ENCODE measurements at regions not wholly inside any gene's neighbourhood (a gene's known extent, or its start where the extent isn't known, plus 50 kb on each side); places are given as distances from the start of the nearest gene placed in this dataset.

DNA sequence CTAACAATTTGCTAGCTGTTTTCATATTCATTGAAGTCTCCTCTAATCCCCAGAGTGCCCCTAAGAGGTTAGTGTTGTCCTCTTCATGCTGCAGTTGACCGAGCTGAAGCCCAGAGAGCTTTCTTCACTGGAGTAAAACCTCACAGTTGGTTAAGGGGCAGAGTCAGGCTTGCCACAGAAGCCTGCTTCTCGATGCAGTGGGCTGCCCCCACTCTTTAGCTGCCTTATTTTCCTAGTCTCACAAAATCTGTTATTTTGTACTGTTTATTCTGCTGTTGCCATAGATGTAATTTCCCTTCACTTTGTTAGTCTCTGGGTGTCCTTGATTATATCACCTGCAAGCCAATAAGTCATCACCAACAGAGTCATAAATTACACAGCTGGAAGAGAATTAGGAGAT lies 56.3 kb upstream of the ZPBP start:
- H3K4me3 Mint-ChIP-seq = no peak overlapping the region
- peak overlapping the region; percentile 78 for H3K27ac Mint-ChIP-seq
- peaks cover 56% of the 10 kb centered on the region for H3K4me1 Mint-ChIP-seq
- peaks cover 4% of the 10 kb centered on the region for H3K9me3 Mint-ChIP-seq
- intact Hi-C loops (cut with micrococcal nuclease) = loop anchor here (2.0 kb wide), 2 partner anchors 167 to 247 kb away; no protein-coding TSS in a partner anchor
- DNase-seq = peak; percentile 67
- no peaks in the 10 kb centered on the region for H3K36me3 Mint-ChIP-seq (ENCODE audit: low read depth)
- no peaks in the 10 kb centered on the region for H3K27me3 Mint-ChIP-seq

DNA sequence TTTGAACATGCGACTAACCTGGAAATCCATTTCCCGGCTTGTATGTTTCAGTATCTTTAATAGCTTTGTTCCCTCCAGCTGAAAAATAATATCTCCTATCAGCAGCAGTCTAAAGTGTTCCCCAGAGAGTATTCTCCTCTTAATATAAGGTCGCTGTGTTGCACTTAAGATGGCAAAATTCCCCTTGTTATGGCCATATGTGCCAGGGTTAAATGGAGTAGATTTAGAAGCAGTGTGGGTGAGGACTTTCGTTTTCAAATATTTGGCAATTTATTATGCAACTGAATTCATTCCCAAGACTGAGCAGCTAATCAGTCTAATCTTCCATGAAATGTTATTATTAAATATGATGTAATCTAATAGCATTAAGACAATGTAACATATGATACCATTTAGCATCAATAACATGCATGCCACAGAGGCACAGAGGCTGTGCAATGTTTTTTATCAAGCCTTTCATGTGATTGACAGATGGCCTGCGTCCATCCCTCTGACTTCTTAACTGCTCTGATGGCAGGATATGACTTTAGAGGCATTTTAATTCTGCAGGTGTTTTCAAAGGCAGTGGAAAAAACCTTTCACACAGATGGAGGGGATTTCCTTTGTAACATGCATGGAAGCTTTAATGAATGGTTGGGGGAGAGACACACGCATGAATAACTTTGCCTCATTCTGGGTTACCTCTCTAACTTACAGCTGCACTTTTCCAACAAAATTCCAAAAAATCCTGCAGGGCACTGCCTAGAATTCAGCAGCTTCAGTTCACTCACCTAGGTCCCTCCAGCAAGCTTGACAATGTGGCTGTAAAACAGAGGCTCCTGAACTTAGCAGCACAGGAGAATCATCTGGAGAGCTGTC lies 55.1 kb upstream of the ZPBP start:
- Mint-ChIP-seq H3K36me3 (ENCODE audit: low read depth) (no peaks in the 10 kb centered on the region), H3K27ac (peak overlapping the region; percentile 81), H3K4me3 (peak overlapping the region; percentile 40), H3K4me1 (peaks cover 61% of the 10 kb centered on the region), H3K9me3 (no peaks in the 10 kb centered on the region), H3K27me3 (no peaks in the 10 kb centered on the region)
- peak; percentile 81 for DNase-seq
- intact Hi-C loops (cut with micrococcal nuclease) = loop anchor here (1.0 to 2.0 kb wide), 3 partner anchors 8 to 249 kb away; no protein-coding TSS in a partner anchor

DNA sequence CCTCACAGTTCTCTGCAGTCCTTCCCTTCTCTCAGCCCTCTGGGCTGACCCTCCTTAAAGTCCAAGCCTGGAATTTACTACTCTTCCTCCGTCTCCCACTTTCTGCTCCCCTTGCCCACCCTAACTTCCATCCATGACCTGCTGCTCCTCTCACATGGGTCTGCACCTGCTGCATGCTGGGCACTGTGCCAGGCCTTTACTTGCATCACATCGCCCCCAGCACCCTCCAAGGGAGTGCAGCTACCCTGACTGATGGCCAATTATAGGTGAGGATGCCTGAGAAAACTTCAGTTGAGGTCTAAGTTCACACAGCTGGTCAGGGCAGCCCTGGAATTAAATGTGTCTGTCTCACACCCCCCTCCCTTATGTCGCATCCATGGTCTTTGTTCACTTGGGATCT lies 53.6 kb upstream of the ZPBP start:
- H3K4me3 Mint-ChIP-seq = no peak overlapping the region
- no peaks in the 10 kb centered on the region for H3K27me3 Mint-ChIP-seq
- peak overlapping the region; percentile 70 for H3K27ac Mint-ChIP-seq
- H3K9me3 Mint-ChIP-seq = no peaks in the 10 kb centered on the region
- intact Hi-C loops (cut with micrococcal nuclease) = no loop called here
- DNase-seq = peak; percentile 51
- peaks cover 61% of the 10 kb centered on the region for H3K4me1 Mint-ChIP-seq
- H3K36me3 Mint-ChIP-seq (ENCODE audit: low read depth) = no peaks in the 10 kb centered on the region

DNA sequence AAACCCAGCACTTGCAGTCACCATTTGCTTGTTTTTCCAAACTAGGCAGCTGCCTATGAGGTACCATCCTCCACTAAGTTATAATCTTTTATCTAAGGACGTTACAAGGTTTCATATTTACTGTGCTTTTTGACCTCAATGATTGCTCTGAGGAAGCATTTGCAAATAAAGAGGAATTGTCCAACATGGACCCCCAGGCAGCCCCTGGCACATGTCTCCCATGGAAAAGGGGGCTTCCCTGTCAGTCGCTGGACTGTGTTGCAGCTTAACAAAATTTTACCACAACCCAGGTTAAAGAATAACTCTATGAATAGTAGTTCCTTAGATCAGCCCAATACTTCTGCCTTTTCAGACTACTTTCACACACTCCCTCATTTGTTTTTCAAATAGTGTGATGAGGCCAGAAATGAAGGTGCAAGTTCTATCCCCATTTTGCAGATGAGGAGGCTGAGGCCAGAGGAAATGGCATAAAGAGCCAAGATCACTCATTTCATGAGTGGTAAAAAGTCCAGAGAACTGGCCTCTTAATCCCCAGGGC lies 52.8 kb upstream of the ZPBP start:
- intact Hi-C loops (cut with micrococcal nuclease) = loop anchor here (1.0 kb wide), 1 partner anchor 119 kb away; no protein-coding TSS in a partner anchor
- H3K27me3 Mint-ChIP-seq = no peaks in the 10 kb centered on the region
- H3K4me1 Mint-ChIP-seq = peaks cover 57% of the 10 kb centered on the region
- H3K36me3 Mint-ChIP-seq (ENCODE audit: low read depth) = no peaks in the 10 kb centered on the region
- no peaks in the 10 kb centered on the region for H3K9me3 Mint-ChIP-seq
- peak; percentile 58 for DNase-seq
- H3K27ac Mint-ChIP-seq = peak overlapping the region; percentile 70
- no peak overlapping the region for H3K4me3 Mint-ChIP-seq

DNA sequence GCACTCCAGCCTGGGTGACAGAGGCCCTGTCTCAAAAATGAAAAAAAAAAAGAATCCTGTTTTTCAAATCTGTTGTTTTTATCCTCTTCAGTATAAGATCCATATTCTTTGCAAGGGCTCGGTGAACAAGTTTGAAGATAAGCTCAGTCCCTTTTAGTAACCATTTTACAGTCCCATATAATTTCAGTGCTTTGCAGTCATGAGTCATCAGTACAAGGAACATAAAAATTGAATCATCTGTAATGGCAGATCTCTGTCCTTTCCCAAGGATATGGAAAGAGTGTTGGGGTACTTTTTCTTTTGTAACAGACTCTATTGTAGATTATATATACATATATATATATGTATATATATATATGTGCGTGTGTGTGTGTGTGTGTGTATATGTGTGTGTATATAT lies 52.2 kb upstream of the ZPBP start:
- DNase-seq = no peak
- peaks cover 53% of the 10 kb centered on the region for H3K4me1 Mint-ChIP-seq
- intact Hi-C loops (cut with micrococcal nuclease) = loop anchor here (1.0 kb wide), 1 partner anchor 120 kb away; no protein-coding TSS in a partner anchor
- peaks cover 4% of the 10 kb centered on the region for H3K27me3 Mint-ChIP-seq
- no peak overlapping the region for H3K4me3 Mint-ChIP-seq
- no peaks in the 10 kb centered on the region for H3K9me3 Mint-ChIP-seq
- no peak overlapping the region for H3K27ac Mint-ChIP-seq
- H3K36me3 Mint-ChIP-seq (ENCODE audit: low read depth) = no peaks in the 10 kb centered on the region
